ENCODE measurements at regions not wholly inside any gene's neighbourhood (a gene's known extent, or its start where the extent isn't known, plus 50 kb on each side); places are given as distances from the start of the nearest gene placed in this dataset.

DNA sequence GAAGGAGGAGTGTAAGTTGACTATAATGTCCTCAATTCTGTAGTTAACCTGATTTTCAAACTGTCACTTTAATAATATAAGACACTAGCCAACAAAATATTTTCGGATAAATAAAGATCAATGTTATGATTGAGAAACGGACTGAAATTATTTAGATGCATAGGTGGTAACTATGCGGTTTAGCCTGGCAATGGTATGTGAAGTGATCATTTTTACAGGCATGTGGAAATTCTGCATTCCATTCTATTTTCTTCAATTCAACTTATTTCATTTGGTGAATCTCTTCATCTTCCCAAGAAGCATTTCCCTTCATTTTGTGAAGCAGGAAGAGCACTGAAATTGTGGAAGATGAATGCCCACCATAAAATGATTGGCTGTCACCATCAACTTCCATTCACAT is 1457.5 kb upstream of the CDH9 start:
- no peak for TF ChIP-seq GLIS3 (CRISPR knock-in tag; IDR thresholded peaks at IDR 0.05)
- TF ChIP-seq, protein P1, sequence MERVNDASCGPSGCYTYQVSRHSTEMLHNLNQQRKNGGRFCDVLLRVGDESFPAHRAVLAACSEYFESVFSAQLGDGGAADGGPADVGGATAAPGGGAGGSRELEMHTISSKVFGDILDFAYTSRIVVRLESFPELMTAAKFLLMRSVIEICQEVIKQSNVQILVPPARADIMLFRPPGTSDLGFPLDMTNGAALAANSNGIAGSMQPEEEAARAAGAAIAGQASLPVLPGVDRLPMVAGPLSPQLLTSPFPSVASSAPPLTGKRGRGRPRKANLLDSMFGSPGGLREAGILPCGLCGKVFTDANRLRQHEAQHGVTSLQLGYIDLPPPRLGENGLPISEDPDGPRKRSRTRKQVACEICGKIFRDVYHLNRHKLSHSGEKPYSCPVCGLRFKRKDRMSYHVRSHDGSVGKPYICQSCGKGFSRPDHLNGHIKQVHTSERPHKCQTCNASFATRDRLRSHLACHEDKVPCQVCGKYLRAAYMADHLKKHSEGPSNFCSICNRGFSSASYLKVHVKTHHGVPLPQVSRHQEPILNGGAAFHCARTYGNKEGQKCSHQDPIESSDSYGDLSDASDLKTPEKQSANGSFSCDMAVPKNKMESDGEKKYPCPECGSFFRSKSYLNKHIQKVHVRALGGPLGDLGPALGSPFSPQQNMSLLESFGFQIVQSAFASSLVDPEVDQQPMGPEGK (CRISPR knock-in tag; IDR thresholded peaks at IDR 0.05; ENCODE audit: borderline replicate concordance), result no peak
- TF ChIP-seq, protein P2, sequence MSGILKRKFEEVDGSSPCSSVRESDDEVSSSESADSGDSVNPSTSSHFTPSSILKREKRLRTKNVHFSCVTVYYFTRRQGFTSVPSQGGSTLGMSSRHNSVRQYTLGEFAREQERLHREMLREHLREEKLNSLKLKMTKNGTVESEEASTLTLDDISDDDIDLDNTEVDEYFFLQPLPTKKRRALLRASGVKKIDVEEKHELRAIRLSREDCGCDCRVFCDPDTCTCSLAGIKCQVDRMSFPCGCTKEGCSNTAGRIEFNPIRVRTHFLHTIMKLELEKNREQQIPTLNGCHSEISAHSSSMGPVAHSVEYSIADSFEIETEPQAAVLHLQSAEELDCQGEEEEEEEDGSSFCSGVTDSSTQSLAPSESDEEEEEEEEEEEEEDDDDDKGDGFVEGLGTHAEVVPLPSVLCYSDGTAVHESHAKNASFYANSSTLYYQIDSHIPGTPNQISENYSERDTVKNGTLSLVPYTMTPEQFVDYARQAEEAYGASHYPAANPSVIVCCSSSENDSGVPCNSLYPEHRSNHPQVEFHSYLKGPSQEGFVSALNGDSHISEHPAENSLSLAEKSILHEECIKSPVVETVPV (CRISPR knock-in tag; IDR thresholded peaks at IDR 0.05), result no peak
- TF ChIP-seq, protein P3, sequence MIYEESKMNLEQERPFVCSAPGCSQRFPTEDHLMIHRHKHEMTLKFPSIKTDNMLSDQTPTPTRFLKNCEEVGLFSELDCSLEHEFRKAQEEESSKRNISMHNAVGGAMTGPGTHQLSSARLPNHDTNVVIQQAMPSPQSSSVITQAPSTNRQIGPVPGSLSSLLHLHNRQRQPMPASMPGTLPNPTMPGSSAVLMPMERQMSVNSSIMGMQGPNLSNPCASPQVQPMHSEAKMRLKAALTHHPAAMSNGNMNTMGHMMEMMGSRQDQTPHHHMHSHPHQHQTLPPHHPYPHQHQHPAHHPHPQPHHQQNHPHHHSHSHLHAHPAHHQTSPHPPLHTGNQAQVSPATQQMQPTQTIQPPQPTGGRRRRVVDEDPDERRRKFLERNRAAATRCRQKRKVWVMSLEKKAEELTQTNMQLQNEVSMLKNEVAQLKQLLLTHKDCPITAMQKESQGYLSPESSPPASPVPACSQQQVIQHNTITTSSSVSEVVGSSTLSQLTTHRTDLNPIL (CRISPR knock-in tag; IDR thresholded peaks at IDR 0.05; ENCODE audit: low read depth), result no peak
- TF ChIP-seq ZNF70 (CRISPR knock-in tag; IDR thresholded peaks at IDR 0.05), result no peak
- TF ChIP-seq, protein P4, sequence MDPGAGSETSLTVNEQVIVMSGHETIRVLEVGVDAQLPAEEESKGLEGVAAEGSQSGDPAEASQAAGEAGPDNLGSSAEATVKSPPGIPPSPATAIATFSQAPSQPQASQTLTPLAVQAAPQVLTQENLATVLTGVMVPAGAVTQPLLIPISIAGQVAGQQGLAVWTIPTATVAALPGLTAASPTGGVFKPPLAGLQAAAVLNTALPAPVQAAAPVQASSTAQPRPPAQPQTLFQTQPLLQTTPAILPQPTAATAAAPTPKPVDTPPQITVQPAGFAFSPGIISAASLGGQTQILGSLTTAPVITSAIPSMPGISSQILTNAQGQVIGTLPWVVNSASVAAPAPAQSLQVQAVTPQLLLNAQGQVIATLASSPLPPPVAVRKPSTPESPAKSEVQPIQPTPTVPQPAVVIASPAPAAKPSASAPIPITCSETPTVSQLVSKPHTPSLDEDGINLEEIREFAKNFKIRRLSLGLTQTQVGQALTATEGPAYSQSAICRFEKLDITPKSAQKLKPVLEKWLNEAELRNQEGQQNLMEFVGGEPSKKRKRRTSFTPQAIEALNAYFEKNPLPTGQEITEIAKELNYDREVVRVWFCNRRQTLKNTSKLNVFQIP (CRISPR knock-in tag; IDR thresholded peaks at IDR 0.05; ENCODE audit: borderline replicate concordance, low read depth), result no peak
- no peak for TF ChIP-seq ZFP30 (CRISPR knock-in tag; IDR thresholded peaks at IDR 0.05)
- no peak for TF ChIP-seq SNAI2 (CRISPR knock-in tag; IDR thresholded peaks at IDR 0.05)
- TF ChIP-seq ARNTL (CRISPR knock-in tag; IDR thresholded peaks at IDR 0.05; ENCODE audit: borderline replicate concordance, low read depth), result no peak

All from SK-N-SH treated with all-trans-retinoic acid at 6 μM for 48 hours (cell line).